ENCODE measurements at regions not wholly inside any gene's neighbourhood (a gene's known extent, or its start where the extent isn't known, plus 50 kb on each side); places are given as distances from the start of the nearest gene placed in this dataset.

DNA sequence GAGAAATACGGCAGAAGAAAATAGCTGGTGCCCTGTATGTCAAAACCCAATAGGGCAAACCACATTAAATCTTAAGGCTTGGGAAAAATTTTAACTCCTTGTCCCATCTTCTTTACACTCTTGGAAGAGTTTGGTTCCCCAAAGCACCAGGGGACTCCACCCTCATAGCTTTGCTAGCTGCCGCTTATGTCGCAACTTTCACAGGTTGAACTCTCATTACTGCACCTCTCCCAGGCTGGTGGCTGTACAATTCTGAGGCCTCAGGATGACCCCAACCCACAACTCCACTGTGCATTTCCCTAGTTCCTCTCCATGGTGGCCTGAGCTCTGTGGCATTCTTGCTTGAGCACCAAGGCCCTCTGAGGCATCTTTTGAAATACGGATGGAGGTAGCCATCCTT lies 1478.8 kb downstream of the FAM133A start:
- Mint-ChIP-seq H3K27ac (no peak overlapping the region), H3K36me3 (no peaks in the 10 kb centered on the region), H3K9me3 (peaks cover 0 to 5% (median 1%) of the 10 kb centered on the region in 7 donors), H3K4me1 (no peaks in the 10 kb centered on the region), H3K4me3 (no peak overlapping the region), H3K27me3 (no peaks in the 10 kb centered on the region)
- DNase-seq = no peak
- Histone ChIP-seq H3K9me3 (ENCODE audit: control insufficient read depth in 2 of 2, low read length in 2 of 2) (no peaks in the 10 kb centered on the region), H3K4me3 (ENCODE audit: low read depth, low read length) (no peak overlapping the region), H3K4me1 (ENCODE audit: control insufficient read depth, insufficient read depth, low read length, poor library complexity, severe bottlenecking) (no peaks in the 10 kb centered on the region), H3K27ac (ENCODE audit: insufficient read depth, low read length, poor library complexity, severe bottlenecking) (no peak overlapping the region), H3K27me3 (ENCODE audit: control insufficient read depth, insufficient read depth, low read length) (no peaks in the 10 kb centered on the region), H3K36me3 (ENCODE audit: control insufficient read depth, insufficient read depth, low read length) (no peaks in the 10 kb centered on the region)
- no peak for ATAC-seq (ENCODE audit: low read depth in 2 of 2)

DNA sequence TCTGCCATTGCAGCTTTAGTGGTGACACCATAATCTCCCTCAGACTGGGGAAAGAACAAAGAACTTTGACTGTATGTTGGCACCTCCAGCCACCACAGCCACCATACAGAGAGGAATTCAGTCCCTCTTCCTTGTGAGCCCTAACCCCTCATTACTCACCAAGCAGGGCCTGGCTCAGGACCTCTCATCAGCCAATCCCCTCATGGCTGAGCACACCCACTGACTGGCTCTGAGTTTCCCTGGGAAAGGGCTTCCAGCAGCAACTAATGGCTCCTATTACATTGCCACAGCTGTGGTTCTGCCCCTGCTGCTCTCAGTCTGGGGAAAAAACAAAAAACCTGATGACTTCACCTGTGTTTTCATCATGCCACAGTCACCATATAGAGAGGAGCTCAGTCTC lies 1482.6 kb downstream of the FAM133A start:
- H3K4me3 ChIP-seq (ENCODE audit: low read depth, low read length) = no peak overlapping the region
- no peaks in the 10 kb centered on the region for H3K9me3 ChIP-seq (ENCODE audit: control insufficient read depth in 2 of 2, low read length in 2 of 2)
- no peak for ATAC-seq (ENCODE audit: low read depth in 2 of 2)
- Mint-ChIP-seq H3K9me3 (peaks cover 0 to 7% (median 2%) of the 10 kb centered on the region in 7 donors), H3K4me3 (no peak overlapping the region), H3K27me3 (no peaks in the 10 kb centered on the region), H3K4me1 (no peaks in the 10 kb centered on the region), H3K27ac (no peak overlapping the region), H3K36me3 (no peaks in the 10 kb centered on the region)
- H3K36me3 ChIP-seq (ENCODE audit: control insufficient read depth, insufficient read depth, low read length) = no peaks in the 10 kb centered on the region
- no peak overlapping the region for H3K27ac ChIP-seq (ENCODE audit: insufficient read depth, low read length, poor library complexity, severe bottlenecking)
- no peak for DNase-seq
- H3K4me1 ChIP-seq (ENCODE audit: control insufficient read depth, insufficient read depth, low read length, poor library complexity, severe bottlenecking) = no peaks in the 10 kb centered on the region
- no peaks in the 10 kb centered on the region for H3K27me3 ChIP-seq (ENCODE audit: control insufficient read depth, insufficient read depth, low read length)

Measured in CD4-positive, CD25-positive, alpha-beta regulatory T cell (primary cell).